ENCODE measurements at regions not wholly inside any gene's neighbourhood (a gene's known extent, or its start where the extent isn't known, plus 50 kb on each side); places are given as distances from the start of the nearest gene placed in this dataset.

DNA sequence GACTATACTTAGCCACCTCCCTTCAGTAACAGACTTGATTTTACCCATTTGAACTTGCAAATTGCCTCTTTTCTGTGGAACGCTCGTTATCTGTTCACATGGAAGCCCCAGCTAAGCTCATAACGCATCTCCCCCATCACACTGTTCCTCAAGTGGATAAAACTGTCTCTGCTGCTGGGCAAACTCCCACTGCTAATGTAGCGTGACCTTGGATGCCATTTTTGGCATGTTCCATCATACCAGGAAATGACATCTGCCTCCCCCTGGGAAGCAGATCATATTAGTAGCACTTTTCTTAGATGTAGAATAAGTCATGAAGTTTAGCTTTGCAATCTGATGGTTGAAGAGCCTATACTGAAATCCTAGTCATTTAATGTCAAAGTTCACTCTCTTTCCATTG lies 528.7 kb upstream of the PLXNA2 start (continued):
- TF ChIP-seq, protein P1, sequence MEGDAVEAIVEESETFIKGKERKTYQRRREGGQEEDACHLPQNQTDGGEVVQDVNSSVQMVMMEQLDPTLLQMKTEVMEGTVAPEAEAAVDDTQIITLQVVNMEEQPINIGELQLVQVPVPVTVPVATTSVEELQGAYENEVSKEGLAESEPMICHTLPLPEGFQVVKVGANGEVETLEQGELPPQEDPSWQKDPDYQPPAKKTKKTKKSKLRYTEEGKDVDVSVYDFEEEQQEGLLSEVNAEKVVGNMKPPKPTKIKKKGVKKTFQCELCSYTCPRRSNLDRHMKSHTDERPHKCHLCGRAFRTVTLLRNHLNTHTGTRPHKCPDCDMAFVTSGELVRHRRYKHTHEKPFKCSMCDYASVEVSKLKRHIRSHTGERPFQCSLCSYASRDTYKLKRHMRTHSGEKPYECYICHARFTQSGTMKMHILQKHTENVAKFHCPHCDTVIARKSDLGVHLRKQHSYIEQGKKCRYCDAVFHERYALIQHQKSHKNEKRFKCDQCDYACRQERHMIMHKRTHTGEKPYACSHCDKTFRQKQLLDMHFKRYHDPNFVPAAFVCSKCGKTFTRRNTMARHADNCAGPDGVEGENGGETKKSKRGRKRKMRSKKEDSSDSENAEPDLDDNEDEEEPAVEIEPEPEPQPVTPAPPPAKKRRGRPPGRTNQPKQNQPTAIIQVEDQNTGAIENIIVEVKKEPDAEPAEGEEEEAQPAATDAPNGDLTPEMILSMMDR (tag by site-specific recombination; IDR thresholded peaks at IDR 0.05), result no peak
- no peak for TF ChIP-seq ZNF157 (tag by site-specific recombination; IDR thresholded peaks at IDR 0.05)
- TF ChIP-seq KLF8 (tag by site-specific recombination; IDR thresholded peaks at IDR 0.05), result no peak
- TF ChIP-seq ZNF501 (tag by site-specific recombination; IDR thresholded peaks at IDR 0.05), result no peak
- no peak for TF ChIP-seq ZNF16 (tag by site-specific recombination; IDR thresholded peaks at IDR 0.05; ENCODE audit: low read depth)
- no peak for TF ChIP-seq ZNF558 (tag by site-specific recombination; IDR thresholded peaks at IDR 0.05)
- TF ChIP-seq, protein P2, sequence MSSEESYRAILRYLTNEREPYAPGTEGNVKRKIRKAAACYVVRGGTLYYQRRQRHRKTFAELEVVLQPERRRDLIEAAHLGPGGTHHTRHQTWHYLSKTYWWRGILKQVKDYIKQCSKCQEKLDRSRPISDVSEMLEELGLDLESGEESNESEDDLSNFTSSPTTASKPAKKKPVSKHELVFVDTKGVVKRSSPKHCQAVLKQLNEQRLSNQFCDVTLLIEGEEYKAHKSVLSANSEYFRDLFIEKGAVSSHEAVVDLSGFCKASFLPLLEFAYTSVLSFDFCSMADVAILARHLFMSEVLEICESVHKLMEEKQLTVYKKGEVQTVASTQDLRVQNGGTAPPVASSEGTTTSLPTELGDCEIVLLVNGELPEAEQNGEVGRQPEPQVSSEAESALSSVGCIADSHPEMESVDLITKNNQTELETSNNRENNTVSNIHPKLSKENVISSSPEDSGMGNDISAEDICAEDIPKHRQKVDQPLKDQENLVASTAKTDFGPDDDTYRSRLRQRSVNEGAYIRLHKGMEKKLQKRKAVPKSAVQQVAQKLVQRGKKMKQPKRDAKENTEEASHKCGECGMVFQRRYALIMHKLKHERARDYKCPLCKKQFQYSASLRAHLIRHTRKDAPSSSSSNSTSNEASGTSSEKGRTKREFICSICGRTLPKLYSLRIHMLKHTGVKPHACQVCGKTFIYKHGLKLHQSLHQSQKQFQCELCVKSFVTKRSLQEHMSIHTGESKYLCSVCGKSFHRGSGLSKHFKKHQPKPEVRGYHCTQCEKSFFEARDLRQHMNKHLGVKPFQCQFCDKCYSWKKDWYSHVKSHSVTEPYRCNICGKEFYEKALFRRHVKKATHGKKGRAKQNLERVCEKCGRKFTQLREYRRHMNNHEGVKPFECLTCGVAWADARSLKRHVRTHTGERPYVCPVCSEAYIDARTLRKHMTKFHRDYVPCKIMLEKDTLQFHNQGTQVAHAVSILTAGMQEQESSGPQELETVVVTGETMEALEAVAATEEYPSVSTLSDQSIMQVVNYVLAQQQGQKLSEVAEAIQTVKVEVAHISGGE (tag by site-specific recombination; conservative IDR thresholded peaks at IDR 0.05; ENCODE audit: low read depth), result no peak

DNA sequence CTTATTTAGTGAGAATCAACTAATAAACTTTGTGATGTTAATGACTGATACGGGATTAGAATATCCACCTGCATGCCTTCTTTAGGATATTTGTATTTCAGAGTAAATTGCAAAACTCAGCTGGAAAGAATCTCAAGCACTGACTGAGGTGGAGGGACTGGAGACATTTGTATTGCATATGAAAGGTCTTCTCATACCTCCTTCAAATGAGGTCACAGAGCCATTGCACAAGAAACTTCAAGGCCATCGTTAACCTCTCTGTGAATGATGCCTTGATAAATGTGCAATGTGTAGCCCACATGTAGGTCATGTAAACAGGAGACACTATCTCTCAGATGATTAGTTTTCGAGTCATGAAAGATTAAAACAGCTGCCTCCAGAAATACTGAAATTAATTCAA lies 531.7 kb upstream of the PLXNA2 start:
- Histone ChIP-seq H3K36me3 (ENCODE audit: control insufficient read depth in 2 of 2, insufficient read depth in 1 of 2, low read length in 2 of 2) (no peaks in the 10 kb centered on the region), H3K27ac (ENCODE audit: extremely low read depth, low read depth, low read length) (no peak overlapping the region), H3K4me3 (ENCODE audit: low read depth, low read length) (no peak overlapping the region), H3K4me1 (ENCODE audit: control insufficient read depth, insufficient read depth, low read length) (no peaks in the 10 kb centered on the region), H3K9me3 (ENCODE audit: control insufficient read depth, insufficient read depth, low read depth, low read length) (no peaks in the 10 kb centered on the region)
- TF ChIP-seq ZBTB7A (tag by site-specific recombination; IDR thresholded peaks at IDR 0.05; ENCODE audit: low read depth) (no peak), ZNF302 (tag by site-specific recombination; IDR thresholded peaks at IDR 0.05; ENCODE audit: low read depth) (no peak), ZNF2 (tag by site-specific recombination; IDR thresholded peaks at IDR 0.05) (no peak), ZNF175 (tag by site-specific recombination; IDR thresholded peaks at IDR 0.05) (no peak), TRIM28 (IDR thresholded peaks at IDR 0.05; ENCODE audit: borderline replicate concordance, low read length) (no peak), ZNF843 (tag by site-specific recombination; IDR thresholded peaks at IDR 0.05) (no peak), ZNF544 (tag by site-specific recombination; IDR thresholded peaks at IDR 0.05) (no peak), IKZF3 (tag by site-specific recombination; IDR thresholded peaks at IDR 0.05) (no peak), ZNF426 (tag by site-specific recombination; IDR thresholded peaks at IDR 0.05) (no peak), ZNF391 (tag by site-specific recombination; IDR thresholded peaks at IDR 0.05; ENCODE audit: borderline replicate concordance, low read depth) (no peak)
- ChIA-PET CTCF (no interaction called here), POLR2A (no interaction called here)

DNA sequence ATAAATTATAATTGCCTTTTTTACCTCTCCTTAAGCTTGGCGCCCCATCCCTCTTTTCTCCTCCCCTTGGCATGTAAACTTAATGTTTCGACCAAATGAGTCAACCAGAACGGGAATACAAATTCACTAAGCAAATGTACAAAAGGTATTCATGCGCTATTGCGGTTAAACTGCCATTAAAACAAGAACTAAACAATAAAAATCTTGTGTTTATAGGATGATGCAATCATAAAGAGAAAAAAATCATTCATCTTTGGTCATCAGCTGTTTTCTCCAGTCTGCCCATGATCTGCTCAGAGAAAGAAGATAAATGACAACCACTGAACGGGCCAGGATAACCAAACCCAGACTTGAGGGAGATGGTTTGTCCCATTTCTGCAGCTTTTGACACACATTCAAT lies 534.2 kb upstream of the PLXNA2 start:
- H3K27ac ChIP-seq (ENCODE audit: extremely low read depth, low read depth, low read length), result no peak overlapping the region
- H3K4me3 ChIP-seq (ENCODE audit: low read depth, low read length), result no peak overlapping the region
- no peaks in the 10 kb centered on the region for H3K36me3 ChIP-seq (ENCODE audit: control insufficient read depth in 2 of 2, insufficient read depth in 1 of 2, low read length in 2 of 2)
- no peaks in the 10 kb centered on the region for H3K9me3 ChIP-seq (ENCODE audit: control insufficient read depth, insufficient read depth, low read depth, low read length)
- H3K4me1 ChIP-seq (ENCODE audit: control insufficient read depth, insufficient read depth, low read length), result no peaks in the 10 kb centered on the region
- ChIA-PET CTCF (interaction anchor here (0.7 to 1.6 kb wide), 2 partner anchors 46 to 423 kb away, joined by 4 to 5 read pairs; no protein-coding TSS in a partner anchor), POLR2A (no interaction called here)
- TF ChIP-seq ZNF214 (tag by site-specific recombination; IDR thresholded peaks at IDR 0.05; ENCODE audit: borderline replicate concordance), result no peak
- TF ChIP-seq ZNF423 (tag by site-specific recombination; IDR thresholded peaks at IDR 0.05), result no peak
- TF ChIP-seq, protein P3, sequence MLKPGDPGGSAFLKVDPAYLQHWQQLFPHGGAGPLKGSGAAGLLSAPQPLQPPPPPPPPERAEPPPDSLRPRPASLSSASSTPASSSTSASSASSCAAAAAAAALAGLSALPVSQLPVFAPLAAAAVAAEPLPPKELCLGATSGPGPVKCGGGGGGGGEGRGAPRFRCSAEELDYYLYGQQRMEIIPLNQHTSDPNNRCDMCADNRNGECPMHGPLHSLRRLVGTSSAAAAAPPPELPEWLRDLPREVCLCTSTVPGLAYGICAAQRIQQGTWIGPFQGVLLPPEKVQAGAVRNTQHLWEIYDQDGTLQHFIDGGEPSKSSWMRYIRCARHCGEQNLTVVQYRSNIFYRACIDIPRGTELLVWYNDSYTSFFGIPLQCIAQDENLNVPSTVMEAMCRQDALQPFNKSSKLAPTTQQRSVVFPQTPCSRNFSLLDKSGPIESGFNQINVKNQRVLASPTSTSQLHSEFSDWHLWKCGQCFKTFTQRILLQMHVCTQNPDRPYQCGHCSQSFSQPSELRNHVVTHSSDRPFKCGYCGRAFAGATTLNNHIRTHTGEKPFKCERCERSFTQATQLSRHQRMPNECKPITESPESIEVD (tag by site-specific recombination; IDR thresholded peaks at IDR 0.05), result 0 out of 2 replicates have a peak, but pooled peaks have one; percentile 12
- TF ChIP-seq, protein P4, sequence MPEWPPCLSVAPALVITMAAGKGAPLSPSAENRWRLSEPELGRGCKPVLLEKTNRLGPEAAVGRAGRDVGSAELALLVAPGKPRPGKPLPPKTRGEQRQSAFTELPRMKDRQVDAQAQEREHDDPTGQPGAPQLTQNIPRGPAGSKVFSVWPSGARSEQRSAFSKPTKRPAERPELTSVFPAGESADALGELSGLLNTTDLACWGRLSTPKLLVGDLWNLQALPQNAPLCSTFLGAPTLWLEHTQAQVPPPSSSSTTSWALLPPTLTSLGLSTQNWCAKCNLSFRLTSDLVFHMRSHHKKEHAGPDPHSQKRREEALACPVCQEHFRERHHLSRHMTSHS (tag by site-specific recombination; IDR thresholded peaks at IDR 0.05), result no peak
